IMR-90 (cell line): ENCODE measurements at regions not wholly inside any gene's neighbourhood (a gene's known extent, or its start where the extent isn't known, plus 50 kb on each side); places are given as distances from the start of the nearest gene placed in this dataset.

Experiments
- ATAC-seq: fragments of 200-7000 bp; cut with Tn5 transposase; 2 replicates; pipeline ENCODE4 v1.9.1; 2020; ENCODE audit warnings: low read depth, mild to moderate bottlenecking, moderate library complexity
- BruUV-seq: library from RNA; stranded (reverse); fragments of 400-500 nt; replicated peaks from 2 replicates; lab custom pipeline; 2021; lab: Mats Ljungman, UMichigan
- CTCF ChIA-PET: fragments of 300-600 bp; formaldehyde crosslinking; extraction: SDS; loops from one replicate; lab custom pipeline; 2021; ENCODE audit warnings: antibody characterized with exemption; lab: Yijun Ruan, JAX
- POLR2A ChIA-PET: fragments of 300-600 bp; sonication (Branson Sonifier 250); formaldehyde crosslinking; loops from one replicate; lab custom pipeline; 2022; ENCODE audit warnings: antibody characterized with exemption; ENCODE audit not compliant: unreplicated experiment; lab: Charles Lee
- DNase-seq: peaks from one replicate; pipeline ENCODE4 v3.0.0; 2013
- H2AFZ ChIP-seq: replicated peaks from 2 replicates; pipeline ENCODE3; 2013; ENCODE audit warnings: low read length, mild to moderate bottlenecking; ENCODE audit not compliant: poor library complexity
- H2AK5ac ChIP-seq: 2 replicates; pipeline ENCODE4 v1.6.1; 2013; ENCODE audit warnings: low read depth, low read length, inconsistent platforms
- H2AK9ac ChIP-seq: replicated peaks from 2 replicates; pipeline ENCODE3; 2013; ENCODE audit warnings: mild to moderate bottlenecking, low read depth, low read length, moderate library complexity; ENCODE audit not compliant: poor library complexity
- H2BK120ac ChIP-seq: 2 replicates; pipeline ENCODE4 v1.6.1; 2013; ENCODE audit warnings: low read depth, low read length, inconsistent platforms
- H2BK15ac ChIP-seq: 3 replicates; pipeline ENCODE4 v1.6.1; 2013; ENCODE audit warnings: low read depth, low read length, inconsistent platforms
- H2BK20ac ChIP-seq: 2 replicates; pipeline ENCODE4 v1.6.1; 2013; ENCODE audit warnings: low read depth, mild to moderate bottlenecking, inconsistent platforms, low read length, moderate library complexity
- H2BK5ac ChIP-seq: 2 replicates; pipeline ENCODE4 v1.6.1; 2013; ENCODE audit warnings: mild to moderate bottlenecking, low read depth, low read length, inconsistent platforms; ENCODE audit not compliant: poor library complexity, severe bottlenecking
- H3K14ac ChIP-seq: replicated peaks from 2 replicates; pipeline ENCODE4 v1.6.1; 2013; ENCODE audit warnings: low read depth, low read length, inconsistent platforms
- H3K18ac ChIP-seq: 2 replicates; pipeline ENCODE4 v1.6.1; 2013; ENCODE audit warnings: low read depth, low read length, control low read depth
- H3K23ac ChIP-seq: 2 replicates; pipeline ENCODE4 v1.6.1; 2013; ENCODE audit warnings: low read depth, low read length, inconsistent platforms
- H3K27ac ChIP-seq: 2 replicates; pipeline ENCODE4 v1.5.1; 2013; ENCODE audit warnings: mild to moderate bottlenecking, control low read depth, low read length; ENCODE audit not compliant: insufficient read depth
- H3K27me3 ChIP-seq: 2 replicates; pipeline ENCODE4 v1.6.1; 2013; ENCODE audit warnings: low read length; ENCODE audit not compliant: control insufficient read depth, insufficient read depth
- H3K36me3 ChIP-seq: 2 replicates; pipeline ENCODE4 v1.6.1; 2013; ENCODE audit warnings: low read length, mixed read lengths; ENCODE audit not compliant: control insufficient read depth, insufficient read depth
- H3K4ac ChIP-seq: 2 replicates; pipeline ENCODE4 v1.6.1; 2013; ENCODE audit warnings: low read depth, low read length, inconsistent platforms
- H3K4me1 ChIP-seq: 2 replicates; pipeline ENCODE4 v1.6.1; 2013; ENCODE audit warnings: low read length, mixed read lengths; ENCODE audit not compliant: control insufficient read depth, insufficient read depth
- H3K4me2 ChIP-seq: 2 replicates; pipeline ENCODE4 v1.6.1; 2013; ENCODE audit warnings: low read depth, mild to moderate bottlenecking, control low read depth, low read length, moderate library complexity
- H3K4me3 ChIP-seq: 2 replicates; pipeline ENCODE4 v1.5.1; 2013; ENCODE audit warnings: low read depth, mild to moderate bottlenecking, control low read depth, low read length, moderate library complexity; ENCODE audit not compliant: insufficient read depth
- H3K56ac ChIP-seq: 2 replicates; pipeline ENCODE4 v1.6.1; 2013; ENCODE audit warnings: low read length, inconsistent platforms; ENCODE audit not compliant: insufficient read depth; ENCODE audit errors: extremely low read depth
- H3K79me1 ChIP-seq, 2 experiments: 2 replicates each; pipeline ENCODE4 v1.6.1; 2013; ENCODE audit warnings: low read length in 2 of 2, inconsistent platforms in 1 of 2, low read depth in 1 of 2
- H3K9ac ChIP-seq: 2 replicates; pipeline ENCODE4 v1.6.1; 2013; ENCODE audit warnings: low read depth, low read length, control low read depth
- H3K9me1 ChIP-seq: 2 replicates; pipeline ENCODE4 v1.6.1; 2013; ENCODE audit warnings: low read length, inconsistent platforms; ENCODE audit not compliant: insufficient read depth
- H3K9me3 ChIP-seq: 2 replicates; pipeline ENCODE4 v1.6.1; 2013; ENCODE audit warnings: low read length; ENCODE audit not compliant: control insufficient read depth, insufficient read depth
- H4K20me1 ChIP-seq: 2 replicates; pipeline ENCODE4 v1.6.1; 2013; ENCODE audit warnings: low read length, inconsistent platforms; ENCODE audit not compliant: insufficient read depth
- H4K5ac ChIP-seq: 2 replicates; pipeline ENCODE4 v1.6.1; 2013; ENCODE audit warnings: mild to moderate bottlenecking, low read depth, low read length, control low read depth
- H4K8ac ChIP-seq, 2 experiments: 2 replicates each; pipeline ENCODE4 v1.6.1; 2013; ENCODE audit warnings: low read depth in 2 of 2, low read length in 2 of 2, control low read depth in 1 of 2, inconsistent platforms in 1 of 2
- H4K91ac ChIP-seq: 2 replicates; pipeline ENCODE4 v1.6.1; 2013; ENCODE audit warnings: low read depth, low read length, inconsistent platforms; ENCODE audit not compliant: insufficient read depth
- BHLHE40 ChIP-seq: fragments of 150-350 bp; IDR thresholded peaks from 2 replicates; pipeline ENCODE4 v1.6.1; 2016; ENCODE audit warnings: mild to moderate bottlenecking, low read depth, low read length
- CEBPB ChIP-seq: IDR thresholded peaks from 2 replicates; pipeline ENCODE4 v1.6.1; 2012; ENCODE audit warnings: low read depth, low read length, improper control_type of control experiment
- CHD1 ChIP-seq: IDR thresholded peaks from 2 replicates; pipeline ENCODE4 v1.6.1; 2012; ENCODE audit warnings: low read depth, low read length, improper control_type of control experiment
- CTCF ChIP-seq: conservative IDR thresholded peaks from 2 replicates; pipeline ENCODE4 v1.5.1; 2012; ENCODE audit warnings: mild to moderate bottlenecking, low read depth, low read length, improper control_type of control experiment
- ELK1 ChIP-seq: fragments of 150-350 bp; IDR thresholded peaks from 2 replicates; pipeline ENCODE4 v1.6.1; 2016; ENCODE audit warnings: low read depth, mild to moderate bottlenecking, low read length, moderate library complexity, borderline replicate concordance
- FOS ChIP-seq: fragments of 150-350 bp; IDR thresholded peaks from 2 replicates; pipeline ENCODE4 v1.6.1; 2016; ENCODE audit warnings: low read depth, low read length
- MAFK ChIP-seq: IDR thresholded peaks from 2 replicates; pipeline ENCODE4 v1.6.1; 2012; ENCODE audit warnings: low read depth, low read length, improper control_type of control experiment
- MAZ ChIP-seq: IDR thresholded peaks from 2 replicates; pipeline ENCODE4 v1.6.1; 2012; ENCODE audit warnings: low read depth, mild to moderate bottlenecking, low read length, improper control_type of control experiment, moderate library complexity, borderline replicate concordance
- MXI1 ChIP-seq: IDR thresholded peaks from 2 replicates; pipeline ENCODE4 v1.6.1; 2012; ENCODE audit warnings: low read depth, mild to moderate bottlenecking, low read length, moderate library complexity, borderline replicate concordance
- NFE2L2 ChIP-seq: fragments of 150-350 bp; IDR thresholded peaks from 2 replicates; pipeline ENCODE4 v1.6.1; 2016; ENCODE audit warnings: low read depth, mild to moderate bottlenecking, low read length
- POLR2A ChIP-seq: IDR thresholded peaks from 2 replicates; pipeline ENCODE4 v1.6.1; 2012; ENCODE audit warnings: mild to moderate bottlenecking, low read depth, low read length
- RAD21 ChIP-seq: IDR thresholded peaks from 2 replicates; pipeline ENCODE4 v1.6.1; 2012; ENCODE audit warnings: low read length, improper control_type of control experiment
- RCOR1 ChIP-seq: IDR thresholded peaks from 2 replicates; pipeline ENCODE4 v1.6.1; 2012; ENCODE audit warnings: mild to moderate bottlenecking, low read length, improper control_type of control experiment; ENCODE audit not compliant: insufficient replicate concordance
- RFX5 ChIP-seq: IDR thresholded peaks from 2 replicates; pipeline ENCODE4 v1.8.0; 2012; ENCODE audit warnings: low read depth, mild to moderate bottlenecking, low read length, moderate library complexity
- SMC3 ChIP-seq: fragments of 150-350 bp; IDR thresholded peaks from 2 replicates; pipeline ENCODE4 v1.6.1; 2016; ENCODE audit warnings: low read depth, mild to moderate bottlenecking, antibody characterized with exemption, low read length, moderate library complexity
- WGBS, 2 experiments: methylation state at CpG; one replicate each; pipeline versions ENCODE4 v1.1.5 to v1.1.7; 2013; ENCODE audit warnings: missing lambda C conversion rate in 2 of 2; ENCODE audit not compliant: insufficient read length in 1 of 2; ENCODE audit errors: extremely low coverage in 2 of 2; 5-methylcytosine and 5-hydroxymethylcytosine counted together
- dilution Hi-C: fragments of 300-500 bp; cut with HindIII; formaldehyde crosslinking; loops from one replicate; pipeline ENCODE4 v1.14.3; 2018; ENCODE audit warnings: low sequenced_read_pairs; ENCODE audit not compliant: unreplicated experiment
- in situ Hi-C: fragments of 300-500 bp; cut with MboI; formaldehyde crosslinking; loops from 3 replicates; pipeline ENCODE4 v1.14.3; 2019; ENCODE audit warnings: low sequenced_read_pairs, inconsistent platforms, mixed read lengths
- intact Hi-C: fragments of 100-400 bp; cut with micrococcal nuclease; formaldehyde crosslinking; loops from 2 replicates; pipeline ENCODE4 v1.10.0; 2022

GRCh38 chr18:21180588-21180987 is 61.4 kb upstream of the GREB1L start:
- no peak for ATAC-seq

More at GRCh38 chr18:21180588-21180987, 61.4 kb upstream of the GREB1L start:
- Histone ChIP-seq H4K91ac (no peak overlapping the region), H3K4me3 (no peak overlapping the region), H3K79me1 (no peaks in the 10 kb centered on the region), H3K36me3 (no peaks in the 10 kb centered on the region), H3K27me3 (peaks cover 2% of the 10 kb centered on the region; the same call in 1 of the 2 replicates), H3K9me3 (no peaks in the 10 kb centered on the region), H2AK9ac (no peak overlapping the region), H3K9me1 (no peaks in the 10 kb centered on the region), H3K4me2 (no peak overlapping the region), H3K4me1 (no peaks in the 10 kb centered on the region), H4K20me1 (no peaks in the 10 kb centered on the region), H2AK5ac (no peak overlapping the region), H3K56ac (no peak overlapping the region), H3K23ac (no peak overlapping the region), H2AFZ (no peak overlapping the region), H2BK15ac (no peak overlapping the region), H3K4ac (no peak overlapping the region), H2BK5ac (no peak overlapping the region), H2BK20ac (no peak overlapping the region), H3K14ac (no peak overlapping the region), H4K5ac (no peak overlapping the region), H3K9ac (no peak overlapping the region), H4K8ac (no peak overlapping the region), H3K18ac (no peak overlapping the region), H2BK120ac (no peak overlapping the region), H3K27ac (no peak overlapping the region)
- in situ Hi-C loops: no loop called here
- POLR2A ChIA-PET: no interaction called here
- CTCF ChIA-PET: interaction anchor here (1.0 to 2.1 kb wide), 9 partner anchors 10 to 214 kb away, joined by 3 to 8 read pairs (median 4); partner anchors contain the start of gene ROCK1
- no peak for DNase-seq
- no TSS peak for BruUV-seq
- WGBS, 2 experiments: no CpG with 5 or more reads among the region's 7 CpGs
- TF ChIP-seq BHLHE40 (no peak), FOS (no peak), MAZ (no peak), RCOR1 (no peak), MXI1 (no peak), SMC3 (no peak), MAFK (no peak), RAD21 (no peak), RFX5 (no peak), CEBPB (no peak), ELK1 (no peak), NFE2L2 (no peak), POLR2A (no peak), CHD1 (no peak), CTCF (no peak)
- dilution Hi-C loops: no loop called here
- intact Hi-C loops: no loop called here
